ENCODE measurements at regions not wholly inside any gene's neighbourhood (a gene's known extent, or its start where the extent isn't known, plus 50 kb on each side); places are given as distances from the start of the nearest gene placed in this dataset.
"Not testable (repeated sequence)": the region's sequence is repeated elsewhere in the genome, so short reads cannot be mapped to it uniquely, and the experiment has no call there.

- no peak for DNase-seq
These were observed 179.5 kb downstream of the JCAD start for GRCh38 chr10:29879862-29880261.

DNA sequence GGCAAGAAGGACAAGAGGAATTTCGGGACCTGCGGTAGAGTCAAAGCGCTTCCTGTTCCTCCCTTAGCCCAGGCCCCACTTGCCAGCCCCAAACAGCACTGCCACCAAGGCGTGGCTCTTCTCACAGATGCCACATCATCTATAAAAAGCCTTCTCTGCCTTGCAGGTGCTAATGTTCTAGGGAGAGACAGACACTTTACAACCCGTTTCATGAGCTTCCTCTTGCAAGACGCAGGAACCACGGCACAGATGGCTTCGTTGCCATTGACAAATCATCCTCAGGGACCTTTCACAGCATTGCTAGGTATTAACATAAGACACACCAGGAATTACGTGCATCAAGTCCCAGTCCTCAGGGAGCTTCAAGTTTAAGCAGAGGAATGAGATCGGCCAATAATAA lies 180.9 kb downstream of the JCAD start:
- DNase-seq = no peak

GRCh38 chr10:29877793-29878491 lies 181.4 kb downstream of the JCAD start:
- DNase-seq = no peak

GRCh38 chr10:29876008-29876555 lies 183.3 kb downstream of the JCAD start:
- no peak for DNase-seq

GRCh38 chr10:29874606-29875269 lies 184.6 kb downstream of the JCAD start:
- no peak for DNase-seq

GRCh38 chr10:29873941-29874484 lies 185.4 kb downstream of the JCAD start:
- no peak for DNase-seq

DNA sequence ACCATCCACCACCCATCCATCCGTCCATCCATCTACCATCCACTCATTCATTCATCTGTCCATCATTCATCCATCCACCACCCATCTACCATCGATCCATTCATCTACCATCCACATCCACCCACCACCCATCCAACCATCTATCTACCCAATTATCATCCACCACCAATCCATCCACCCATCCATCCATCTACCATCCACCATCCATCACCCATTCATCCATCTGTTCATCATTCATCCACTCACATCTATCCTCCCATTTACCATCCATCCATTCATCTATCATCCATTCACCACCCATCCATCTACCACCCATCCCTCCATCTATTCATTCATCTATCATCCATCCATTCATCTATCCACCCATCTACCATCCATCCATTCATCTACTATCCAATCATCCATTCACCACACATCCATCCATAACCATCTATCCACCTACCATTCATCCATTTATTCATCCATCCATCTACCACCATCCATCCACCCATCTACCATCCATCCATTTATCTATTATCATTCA lies 188.8 kb downstream of the JCAD start:
- no peak for DNase-seq

DNA sequence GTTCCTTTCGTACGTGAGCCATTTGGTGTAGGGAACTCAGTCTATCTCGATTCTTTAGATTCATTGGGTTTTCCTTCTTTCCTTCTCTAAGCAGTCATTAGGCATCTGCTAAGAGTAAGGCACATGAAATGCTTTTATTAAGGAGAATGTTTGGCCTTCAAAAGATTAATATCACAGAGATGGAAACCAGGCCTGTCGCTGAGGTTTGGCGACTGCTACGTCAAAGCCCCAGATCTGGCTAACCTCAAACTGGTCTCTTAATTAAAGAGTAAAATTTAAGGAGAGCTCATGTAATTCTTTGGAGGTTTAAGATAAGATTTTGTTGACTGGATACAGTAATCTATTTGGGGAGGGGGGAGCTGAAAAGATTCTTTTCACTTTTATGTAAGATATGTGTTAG lies 189.8 kb downstream of the JCAD start:
- DNase-seq = no peak

DNA sequence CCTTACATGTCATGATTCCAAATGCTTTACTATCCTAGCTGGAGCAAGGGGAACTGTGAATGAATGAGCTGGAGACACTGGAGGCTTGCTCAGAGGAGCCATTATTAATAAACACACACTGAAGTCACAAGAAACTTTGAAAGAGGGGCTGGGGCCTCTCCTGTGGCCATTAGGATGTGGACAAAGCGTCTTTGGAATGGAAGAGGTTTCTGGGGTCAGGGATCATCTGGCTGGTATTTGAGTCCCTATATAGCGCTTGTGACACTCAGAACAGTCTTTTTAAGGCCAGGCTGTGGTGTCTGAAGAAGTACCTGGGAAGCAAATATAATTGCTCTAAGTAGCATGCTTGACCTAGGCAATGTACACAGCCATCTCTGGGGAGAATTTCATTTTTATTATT lies 193.0 kb downstream of the JCAD start:
- DNase-seq = no peak

GRCh38 chr10:29865700-29866355 lies 193.6 kb downstream of the JCAD start:
- no peak for DNase-seq

DNA sequence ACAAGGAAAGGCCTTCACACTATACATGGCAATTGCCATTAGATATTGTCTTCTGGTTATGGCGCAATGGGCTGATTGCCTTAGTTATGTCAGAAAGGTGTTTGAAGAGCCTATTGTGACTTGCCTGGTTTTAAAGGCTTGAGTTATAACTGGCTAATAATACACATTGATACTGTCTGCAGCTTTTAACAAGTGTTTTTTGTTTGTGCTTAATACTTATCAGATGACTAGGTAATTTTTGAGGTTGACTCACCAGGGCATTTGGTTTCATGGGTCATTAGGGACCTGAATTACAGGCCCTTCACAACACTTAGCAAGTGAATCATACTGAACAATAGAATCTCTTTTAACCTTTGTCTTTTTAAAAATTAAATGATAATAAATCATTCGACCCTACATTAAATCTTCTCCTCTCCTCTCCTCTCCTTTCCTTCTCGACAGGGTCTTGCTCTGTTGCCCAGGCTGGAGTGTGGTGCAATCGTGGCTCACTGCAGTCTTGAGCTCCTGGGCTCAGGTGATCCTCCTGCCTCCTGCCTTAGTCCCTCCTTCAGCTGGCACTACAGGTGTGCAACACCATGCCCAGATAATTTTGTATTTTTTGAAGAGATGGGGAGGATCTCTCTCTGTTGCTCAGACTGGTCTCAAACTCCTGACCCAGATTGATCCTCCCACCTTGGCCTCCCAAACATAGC lies 196.3 kb downstream of the JCAD start:
- no peak for DNase-seq

GRCh38 chr10:29861811-29862505 lies 197.4 kb downstream of the JCAD start:
- DNase-seq = no peak

DNA sequence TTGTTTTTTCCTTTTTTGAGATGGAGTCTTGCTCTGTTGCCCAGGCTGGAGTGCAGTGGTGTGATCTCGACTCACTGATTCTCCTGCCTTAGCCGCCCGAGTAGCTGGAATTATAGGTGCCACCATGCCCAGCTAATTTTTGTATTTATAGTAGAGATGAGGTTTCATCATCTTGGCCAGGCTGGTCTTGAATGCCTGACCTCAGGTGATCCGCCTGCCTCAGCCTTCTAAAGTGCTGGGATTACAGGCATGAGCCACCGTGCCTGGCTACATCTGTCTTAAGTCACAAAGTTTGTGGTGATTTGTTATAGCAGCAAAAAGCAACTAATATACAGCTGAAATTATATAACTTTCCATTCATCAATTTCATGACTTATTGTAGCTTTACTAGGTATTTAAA lies 198.2 kb downstream of the JCAD start:
- DNase-seq = not testable (repeated sequence)

DNA sequence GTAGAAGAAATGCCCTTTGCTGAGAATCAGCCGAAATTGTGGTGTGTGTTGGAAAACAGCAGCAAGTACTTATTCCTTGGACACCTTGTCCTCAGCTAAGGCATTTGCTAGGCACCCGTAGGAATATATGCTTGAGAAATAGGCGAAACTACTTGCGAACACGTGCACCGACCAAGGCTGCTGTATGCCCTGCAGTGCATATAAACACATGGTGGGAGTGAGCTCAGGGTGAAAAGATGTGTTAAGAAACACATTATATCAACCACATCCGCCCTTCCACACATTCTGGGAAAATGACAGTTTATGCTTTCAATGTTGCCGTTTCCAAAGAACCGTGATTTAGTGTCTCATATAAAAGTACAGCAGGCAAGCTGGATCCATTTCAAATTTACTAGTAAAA lies 199.2 kb downstream of the JCAD start:
- no peak for DNase-seq

GRCh38 chr10:29859521-29860130 lies 199.8 kb downstream of the JCAD start:
- no peak for DNase-seq

GRCh38 chr10:29858702-29859267 lies 200.6 kb downstream of the JCAD start:
- DNase-seq = no peak

- no peak for DNase-seq
These were observed 201.3 kb downstream of the JCAD start for GRCh38 chr10:29857843-29858701.

GRCh38 chr10:29856295-29856694 lies 203.1 kb downstream of the JCAD start:
- no peak for DNase-seq

DNA sequence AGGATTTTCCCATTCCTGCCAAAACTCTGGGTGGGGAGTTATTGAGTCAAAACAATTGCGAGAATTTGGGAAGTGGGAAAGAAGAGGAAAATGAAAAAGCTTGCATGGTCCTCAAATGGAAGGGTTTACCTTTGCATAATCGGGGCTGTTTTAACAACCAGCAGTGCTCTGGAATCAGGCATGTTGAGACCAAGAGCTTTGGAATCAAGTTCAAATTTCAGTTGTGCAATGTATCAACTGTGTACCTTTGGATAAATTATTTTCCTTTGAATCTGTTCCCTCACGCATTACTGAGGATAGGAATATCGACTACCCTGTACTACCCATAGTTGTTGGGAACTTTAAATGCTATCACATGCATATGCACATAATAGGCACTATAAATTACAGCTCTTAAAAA lies 205.5 kb downstream of the JCAD start:
- DNase-seq = no peak

- DNase-seq = no peak
These were observed 208.1 kb downstream of the JCAD start for GRCh38 chr10:29851241-29851640.

All from stimulated activated naive CD4-positive, alpha-beta T cell (primary cell).